Heart left ventricle (tissue), 13 donors: ENCODE measurements at regions not wholly inside any gene's neighbourhood (a gene's known extent, or its start where the extent isn't known, plus 50 kb on each side); places are given as distances from the start of the nearest gene placed in this dataset.

Experiments
- POLR2A ChIP-seq, 2 donors: fragments of 450-650 bp; IDR thresholded peaks; one replicate each; pipeline ENCODE4 v1.6.1; 2017; ENCODE audit warnings: antibody characterized with exemption in 2 of 2, mild to moderate bottlenecking in 2 of 2, moderate library complexity in 2 of 2
- TF ChIP-seq, protein P1 (sequence below), 12 donors: fragments of 200-600 bp; sonication (generic) in 4 of 12; IDR thresholded peaks; one replicate each; pipeline versions ENCODE4 v1.5.0 to v1.8.0; 2018 to 2022; ENCODE audit warnings: antibody characterized with exemption in 12 of 12, mild to moderate bottlenecking in 5 of 12
- donor health status: ischemic (EF 13 %, LVEDD 7.1; RV severe dilation, severe dysfunction).
- donor health status: DM: no; HTN: yes; CAD: no.
- donor health status: DM: no; HTN: no; CAD: no.
- donor health status: ischemic (EF 25% LVEDD 6.9; RV normal size, moderate dysfunction).
- donor health status: ischemic (EF 25% LVEDD 5.7; RV mildly dilated, moderate dysfunction).
- donor health status: ischemic (EF 35%, LVEDD 5.7; RV mildly dilated, moderate dysfunction).
- donor health status: nonischemic (EF 11% LVEDD 7.7; RV severe dilation, severe dysfunction).
- donor health status: DM: yes; HTN: yes; CAD: no.
- donor health status: PGD.
- donor health status: ischemic (EF 29% LVEDD 5.4; RV normal size, mild dysfunction).
- donor health status: nonischemic (EF 23%, LVEDD 6.1; RV moderate dilation, normal function).

DNA sequence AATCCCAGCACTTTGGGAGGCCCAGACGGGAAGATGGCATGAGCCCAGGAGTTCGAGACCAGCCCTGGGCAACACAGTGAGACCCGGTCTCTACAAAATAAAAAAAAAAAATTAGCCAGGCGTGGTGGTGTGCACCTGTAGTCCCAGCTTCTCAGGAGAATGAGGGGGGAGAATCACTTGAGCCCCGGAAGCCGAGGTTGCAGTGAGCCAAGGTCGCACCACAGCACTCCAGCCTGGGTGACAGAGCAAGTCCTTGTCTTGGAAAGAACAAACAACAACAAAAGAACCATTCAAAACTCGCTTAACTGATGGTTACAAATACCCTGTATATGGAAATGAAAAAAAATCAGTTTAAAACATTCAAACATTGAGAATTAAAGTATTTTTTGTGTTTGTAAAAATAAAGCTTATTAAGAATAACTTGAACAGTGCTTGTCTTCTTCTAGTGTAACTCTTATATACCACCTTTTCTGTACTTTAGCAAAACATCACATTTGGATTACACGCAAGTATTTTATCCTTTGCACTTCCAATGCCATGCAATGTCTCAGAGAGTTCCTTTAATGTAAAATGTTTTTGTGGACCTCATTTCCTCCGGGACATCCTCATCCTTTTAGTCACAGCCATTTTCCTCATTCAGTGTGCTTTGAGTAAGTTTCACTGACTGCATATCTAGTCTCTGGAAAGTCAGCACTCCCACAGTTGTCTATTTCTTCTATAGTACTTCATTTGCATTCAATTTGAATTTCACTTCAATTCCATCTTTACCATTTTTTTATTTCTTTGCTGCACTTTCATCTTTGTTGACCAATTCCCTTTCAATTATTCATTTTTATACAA lies 113.0 kb upstream of the GOLGA8J start:
- TF ChIP-seq, protein P1, sequence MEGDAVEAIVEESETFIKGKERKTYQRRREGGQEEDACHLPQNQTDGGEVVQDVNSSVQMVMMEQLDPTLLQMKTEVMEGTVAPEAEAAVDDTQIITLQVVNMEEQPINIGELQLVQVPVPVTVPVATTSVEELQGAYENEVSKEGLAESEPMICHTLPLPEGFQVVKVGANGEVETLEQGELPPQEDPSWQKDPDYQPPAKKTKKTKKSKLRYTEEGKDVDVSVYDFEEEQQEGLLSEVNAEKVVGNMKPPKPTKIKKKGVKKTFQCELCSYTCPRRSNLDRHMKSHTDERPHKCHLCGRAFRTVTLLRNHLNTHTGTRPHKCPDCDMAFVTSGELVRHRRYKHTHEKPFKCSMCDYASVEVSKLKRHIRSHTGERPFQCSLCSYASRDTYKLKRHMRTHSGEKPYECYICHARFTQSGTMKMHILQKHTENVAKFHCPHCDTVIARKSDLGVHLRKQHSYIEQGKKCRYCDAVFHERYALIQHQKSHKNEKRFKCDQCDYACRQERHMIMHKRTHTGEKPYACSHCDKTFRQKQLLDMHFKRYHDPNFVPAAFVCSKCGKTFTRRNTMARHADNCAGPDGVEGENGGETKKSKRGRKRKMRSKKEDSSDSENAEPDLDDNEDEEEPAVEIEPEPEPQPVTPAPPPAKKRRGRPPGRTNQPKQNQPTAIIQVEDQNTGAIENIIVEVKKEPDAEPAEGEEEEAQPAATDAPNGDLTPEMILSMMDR (IDR thresholded peaks at IDR 0.05): no peak
- TF ChIP-seq POLR2A (IDR thresholded peaks at IDR 0.05): no peak
